HL-60 (cell line): ENCODE measurements at regions not wholly inside any gene's neighbourhood (a gene's known extent, or its start where the extent isn't known, plus 50 kb on each side); places are given as distances from the start of the nearest gene placed in this dataset.

Experiments used
- DNase-seq, 2 experiments: peaks; one replicate each; pipeline ENCODE4 v3.0.0-alpha.2; 2010 to 2020; ENCODE audit warnings: low read depth in 1 of 2, low spot score in 1 of 2
- H3K27ac ChIP-seq: fragments of 250-450 bp; sonication (Bioruptor Pico); replicated peaks from 2 replicates; pipeline ENCODE4 v1.5.1; 2020; ENCODE audit warnings: mild to moderate bottlenecking, moderate library complexity
- H3K27me3 ChIP-seq: fragments of 250-450 bp; sonication (Bioruptor Pico); 2 replicates; pipeline ENCODE4 v1.5.1; 2021; ENCODE audit warnings: mild to moderate bottlenecking, moderate library complexity; ENCODE audit not compliant: insufficient read depth, poor library complexity, severe bottlenecking
- H3K4me3 ChIP-seq: replicated peaks from 2 replicates; pipeline ENCODE4 v1.5.1; 2011; ENCODE audit warnings: mild to moderate bottlenecking, control low read depth, low read length; ENCODE audit not compliant: insufficient read depth
- CTCF ChIP-seq: IDR thresholded peaks from one replicate; pipeline ENCODE4 v1.5.1; 2011; ENCODE audit warnings: low read length, control low read depth, inconsistent platforms; ENCODE audit not compliant: insufficient read depth
- GABPA ChIP-seq: IDR thresholded peaks from 2 replicates; pipeline ENCODE4 v1.6.1; 2012; ENCODE audit warnings: low read depth
- POLR2AphosphoS5 ChIP-seq: IDR thresholded peaks from 2 replicates; pipeline ENCODE4 v1.6.1; 2012; ENCODE audit warnings: low read depth
- SPI1 ChIP-seq: IDR thresholded peaks from 2 replicates; pipeline ENCODE4 v1.6.1; 2012; ENCODE audit warnings: low read depth, mild to moderate bottlenecking, borderline replicate concordance
- TF ChIP-seq, protein P1 (sequence below): IDR thresholded peaks from 2 replicates; pipeline ENCODE4 v1.6.1; 2012; ENCODE audit warnings: low read depth; ENCODE audit not compliant: insufficient replicate concordance

- DNase-seq, result no peak
- TF ChIP-seq GABPA (no peak), SPI1 (no peak), POLR2AphosphoS5 (no peak), CTCF (no peak)
- TF ChIP-seq, protein P1, sequence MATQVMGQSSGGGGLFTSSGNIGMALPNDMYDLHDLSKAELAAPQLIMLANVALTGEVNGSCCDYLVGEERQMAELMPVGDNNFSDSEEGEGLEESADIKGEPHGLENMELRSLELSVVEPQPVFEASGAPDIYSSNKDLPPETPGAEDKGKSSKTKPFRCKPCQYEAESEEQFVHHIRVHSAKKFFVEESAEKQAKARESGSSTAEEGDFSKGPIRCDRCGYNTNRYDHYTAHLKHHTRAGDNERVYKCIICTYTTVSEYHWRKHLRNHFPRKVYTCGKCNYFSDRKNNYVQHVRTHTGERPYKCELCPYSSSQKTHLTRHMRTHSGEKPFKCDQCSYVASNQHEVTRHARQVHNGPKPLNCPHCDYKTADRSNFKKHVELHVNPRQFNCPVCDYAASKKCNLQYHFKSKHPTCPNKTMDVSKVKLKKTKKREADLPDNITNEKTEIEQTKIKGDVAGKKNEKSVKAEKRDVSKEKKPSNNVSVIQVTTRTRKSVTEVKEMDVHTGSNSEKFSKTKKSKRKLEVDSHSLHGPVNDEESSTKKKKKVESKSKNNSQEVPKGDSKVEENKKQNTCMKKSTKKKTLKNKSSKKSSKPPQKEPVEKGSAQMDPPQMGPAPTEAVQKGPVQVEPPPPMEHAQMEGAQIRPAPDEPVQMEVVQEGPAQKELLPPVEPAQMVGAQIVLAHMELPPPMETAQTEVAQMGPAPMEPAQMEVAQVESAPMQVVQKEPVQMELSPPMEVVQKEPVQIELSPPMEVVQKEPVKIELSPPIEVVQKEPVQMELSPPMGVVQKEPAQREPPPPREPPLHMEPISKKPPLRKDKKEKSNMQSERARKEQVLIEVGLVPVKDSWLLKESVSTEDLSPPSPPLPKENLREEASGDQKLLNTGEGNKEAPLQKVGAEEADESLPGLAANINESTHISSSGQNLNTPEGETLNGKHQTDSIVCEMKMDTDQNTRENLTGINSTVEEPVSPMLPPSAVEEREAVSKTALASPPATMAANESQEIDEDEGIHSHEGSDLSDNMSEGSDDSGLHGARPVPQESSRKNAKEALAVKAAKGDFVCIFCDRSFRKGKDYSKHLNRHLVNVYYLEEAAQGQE, result no peak
- Histone ChIP-seq H3K4me3 (no peak overlapping the region), H3K27me3 (no peaks in the 10 kb centered on the region), H3K27ac (no peak overlapping the region)
Measured at GRCh38 chr6:23327621-23328020, 758.3 kb downstream of the HDGFL1 start.

DNA sequence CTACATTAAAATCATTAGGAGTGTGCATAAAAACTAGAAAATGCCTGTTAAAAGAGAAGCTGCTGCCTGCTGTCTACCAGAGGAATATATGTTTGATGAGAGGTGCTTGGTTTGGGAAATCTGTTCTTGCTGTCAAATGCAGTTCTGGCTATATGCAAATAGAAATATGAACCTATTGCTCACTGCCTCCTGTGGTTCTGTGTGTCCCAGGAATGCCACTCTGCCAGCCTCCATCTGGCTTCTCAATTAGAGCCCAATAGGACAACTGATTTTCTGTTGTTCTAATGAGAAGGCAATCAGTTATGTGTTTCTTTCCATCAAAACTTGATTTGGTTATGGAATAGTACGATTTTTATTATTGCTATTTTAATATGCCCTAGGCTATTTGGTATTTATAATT is 759.7 kb downstream of the HDGFL1 start:
- no peak for DNase-seq
- H3K4me3 ChIP-seq, result no peak overlapping the region
- H3K27ac ChIP-seq, result no peak overlapping the region
- H3K27me3 ChIP-seq, result no peaks in the 10 kb centered on the region
- TF ChIP-seq POLR2AphosphoS5, result no peak
- TF ChIP-seq, protein P1, result no peak
- no peak for TF ChIP-seq SPI1
- no peak for TF ChIP-seq CTCF
- no peak for TF ChIP-seq GABPA

DNA sequence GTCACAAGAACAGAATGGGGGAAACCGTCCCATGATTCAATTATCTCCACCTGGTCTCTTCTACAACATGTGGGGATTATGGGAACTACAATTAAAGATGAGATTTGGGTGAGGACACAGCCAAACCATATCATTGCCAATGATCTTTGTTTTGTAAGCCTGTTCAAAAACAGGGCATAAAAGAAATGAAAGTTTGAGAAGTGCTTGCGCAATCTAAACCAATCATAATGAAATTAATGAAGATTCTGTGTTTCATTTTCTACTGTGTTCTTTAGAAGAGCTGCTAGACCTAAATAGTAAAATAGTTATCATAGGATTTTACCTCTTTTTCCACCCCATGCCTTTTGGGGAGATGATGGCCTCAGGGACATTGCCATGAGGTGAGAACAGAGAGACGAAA is 761.3 kb downstream of the HDGFL1 start:
- H3K27ac ChIP-seq, result no peak overlapping the region
- TF ChIP-seq, protein P1, result no peak
- TF ChIP-seq GABPA (no peak), CTCF (no peak), SPI1 (no peak), POLR2AphosphoS5 (no peak)

More for the DNA sequence above, 761.3 kb downstream of the HDGFL1 start:
- Histone ChIP-seq H3K27me3 (no peaks in the 10 kb centered on the region), H3K4me3 (no peak overlapping the region)
- DNase-seq, result no peak
